ENCODE measurements at regions not wholly inside any gene's neighbourhood (a gene's known extent, or its start where the extent isn't known, plus 50 kb on each side); places are given as distances from the start of the nearest gene placed in this dataset.

GRCh38 chr20:22428051-22428450 is 156.3 kb downstream of the FOXA2 start:
- POLR2A ChIA-PET (ENCODE audit: partially characterized antibody), result no interaction called here

More at GRCh38 chr20:22428051-22428450, 156.3 kb downstream of the FOXA2 start:
- Histone ChIP-seq H3K79me1 (ENCODE audit: low read depth, low read length) (no peaks in the 10 kb centered on the region), H2BK15ac (ENCODE audit: low read length) (no peak overlapping the region), H4K20me1 (replicated peaks in 1 of 2; ENCODE audit: control insufficient read depth in 1 of 2, insufficient read depth in 2 of 2, low read length in 2 of 2) (peaks cover 3 to 16% of the 10 kb centered on the region in 2 experiments), H3K4me1 (replicated peaks in 1 of 4; ENCODE audit: control insufficient read depth in 3 of 4, insufficient read depth in 4 of 4, low read length in 3 of 4) (peaks cover 0 to 7% (median 4%) of the 10 kb centered on the region in 4 experiments; a peak in 4 of 7 replicates), H3K4me2 (ENCODE audit: insufficient read depth in 1 of 2, low read depth in 2 of 2, low read length in 2 of 2) (no peak overlapping the region), H3K9me3 (ENCODE audit: insufficient read depth in 2 of 2, low read depth in 1 of 2, low read length in 1 of 2) (0 out of 4 replicates have a peak, but pooled peaks cover 0 to 3% of the 10 kb centered on the region in 2 experiments), H3K36me3 (ENCODE audit: control insufficient read depth in 2 of 4, insufficient read depth in 4 of 4, low read length in 3 of 4) (no peaks in the 10 kb centered on the region), H3K23me2 (ENCODE audit: low read depth, low read length) (no peaks in the 10 kb centered on the region), H3K18ac (ENCODE audit: extremely low read depth, low read length) (no peak overlapping the region), H4K91ac (replicated peaks; ENCODE audit: insufficient read length, low read length) (no peak overlapping the region), H3K27me3 (replicated peaks in 1 of 4; ENCODE audit: control insufficient read depth in 3 of 4, extremely low read depth in 1 of 4, insufficient read depth in 3 of 4, low read length in 3 of 4) (peaks cover 35 to 66% (median 61%) of the 10 kb centered on the region in 4 experiments), H3K56ac (replicated peaks; ENCODE audit: insufficient read length, low read depth, low read length) (no peak overlapping the region), H4K5ac (ENCODE audit: insufficient read length, low read depth, low read length) (no peak overlapping the region), H2BK120ac (replicated peaks; ENCODE audit: low read depth, low read length) (no peak overlapping the region), H2AK5ac (ENCODE audit: low read depth, low read length) (no peak overlapping the region), H2BK5ac (ENCODE audit: low read depth, low read length) (no peak overlapping the region), H3K79me2 (ENCODE audit: control insufficient read depth in 1 of 2, insufficient read depth in 2 of 2, low read length in 2 of 2) (no peaks in the 10 kb centered on the region), H2AFZ (ENCODE audit: low read length) (no peak overlapping the region), H3K4ac (replicated peaks; ENCODE audit: insufficient read length, low read depth, low read length) (no peak overlapping the region), H3K23ac (ENCODE audit: insufficient read length) (no peak overlapping the region), H3K4me3 (ENCODE audit: extremely low read depth in 1 of 4, insufficient read depth in 2 of 4, low read depth in 3 of 4, low read length in 4 of 4) (no peak overlapping the region), H2BK12ac (ENCODE audit: low read depth, low read length) (no peak overlapping the region), H3K14ac (ENCODE audit: insufficient read length) (no peak overlapping the region), H4K8ac (ENCODE audit: extremely low read depth, insufficient read depth, low read length) (no peak overlapping the region), H3K27ac (ENCODE audit: low read depth, low read length) (no peak overlapping the region), H2BK20ac (ENCODE audit: low read length) (no peak overlapping the region), H3K9ac (replicated peaks in 1 of 4; ENCODE audit: extremely low read depth in 1 of 4, low read depth in 3 of 4, low read length in 3 of 4) (no peak overlapping the region)
- FAIRE-seq, result no peak
- DNase-seq (ENCODE audit: low read depth in 1 of 2, low spot score in 2 of 2), result no peak
- CTCF ChIA-PET (ENCODE audit: partially characterized antibody), result interaction anchor here (1.0 to 1.9 kb wide), 3 partner anchors 23 to 159 kb away, joined by 3 to 9 read pairs (median 7); no protein-coding TSS in a partner anchor
- TF ChIP-seq RXRA (IDR thresholded peaks at IDR 0.05; ENCODE audit: insufficient read depth, low read depth, low read length) (no peak), JUN (IDR thresholded peaks at IDR 0.05; ENCODE audit: low read depth, low read length) (no peak), SIN3A (conservative IDR thresholded peaks at IDR 0.05 in 1 of 2, IDR thresholded peaks at IDR 0.05 in 1 of 2; ENCODE audit: low read depth in 1 of 2, low read length in 2 of 2) (no peak)
- WGBS, 2 experiments (ENCODE audit: extremely low coverage in 1 of 2, insufficient coverage in 1 of 2, insufficient read length in 1 of 2, insufficient replicate concordance in 2 of 2, low coverage in 1 of 2, low lambda C conversion rate in 2 of 2, missing lambda C conversion rate in 1 of 2), result 85% methylated on average over 3 of the region's 3 CpGs; no CpG with 5 or more reads in 1 of the 2 experiments

All from H1 (cell line).